Heart left ventricle (tissue), 16 donors: ENCODE measurements at regions not wholly inside any gene's neighbourhood (a gene's known extent, or its start where the extent isn't known, plus 50 kb on each side); places are given as distances from the start of the nearest gene placed in this dataset.

Experiments used
- ATAC-seq, 4 donors: fragments of 200-7000 bp; cut with Tn5 transposase; one replicate each; pipeline ENCODE4 v1.9.1; 2020 to 2022; ENCODE audit warnings: moderate library complexity in 4 of 4, mild to moderate bottlenecking in 3 of 4, moderate number of reproducible peaks in 1 of 4
- DNase-seq, 5 donors: peaks; one replicate each; pipeline ENCODE4 v3.0.0-alpha.2; 2020
- H3K27ac ChIP-seq, 12 donors: fragments of 200-600 bp; sonication (generic) in 4 of 12; one replicate each; pipeline versions ENCODE4 v1.5.0 to v1.8.0; 2016 to 2022; ENCODE audit warnings: mild to moderate bottlenecking in 2 of 12
- H3K27me3 ChIP-seq, 9 donors: fragments of 200-600 bp; sonication (generic) in 2 of 9; one replicate each; pipeline versions ENCODE4 v1.5.1 to v1.8.0; 2016 to 2022; ENCODE audit warnings: mild to moderate bottlenecking in 3 of 9
- H3K36me3 ChIP-seq, 9 donors: fragments of 200-600 bp; sonication (generic) in 2 of 9; one replicate each; pipeline versions ENCODE4 v1.5.0 to v1.8.0; 2018 to 2022; ENCODE audit warnings: mild to moderate bottlenecking in 2 of 9
- H3K4me1 ChIP-seq, 12 donors: fragments of 200-600 bp; sonication (generic) in 4 of 12; one replicate each; pipeline versions ENCODE4 v1.5.0 to v1.8.0; 2016 to 2022; ENCODE audit warnings: mild to moderate bottlenecking in 3 of 12
- H3K4me3 ChIP-seq, 12 donors: fragments of 200-600 bp; sonication (generic) in 4 of 12; one replicate each; pipeline versions ENCODE4 v1.5.0 to v1.8.0; 2017 to 2022; ENCODE audit warnings: mild to moderate bottlenecking in 9 of 12, moderate library complexity in 4 of 12
- H3K9me3 ChIP-seq, 12 donors: fragments of 200-600 bp; sonication (generic) in 4 of 12; one replicate each; pipeline versions ENCODE4 v1.5.0 to v1.8.0; 2016 to 2022; ENCODE audit warnings: mild to moderate bottlenecking in 1 of 12
- POLR2A ChIP-seq, 2 donors: fragments of 450-650 bp; IDR thresholded peaks; one replicate each; pipeline ENCODE4 v1.6.1; 2017; ENCODE audit warnings: antibody characterized with exemption in 2 of 2, mild to moderate bottlenecking in 2 of 2, moderate library complexity in 2 of 2
- WGBS, 4 donors: extraction: QIAGEN DNeasy Blood & Tissue Kit in 2 of 4; methylation state at CpG; one replicate each; pipeline versions ENCODE4 v1.1.5 to v1.1.7; 2013 to 2018; 5-methylcytosine and 5-hydroxymethylcytosine counted together
- intact Hi-C, 10 donors: fragments of 100-400 bp; cut with DNase I; formaldehyde crosslinking; loops; one replicate each; pipeline versions ENCODE4 v1.11.1 to v1.14.2; 2022
- TF ChIP-seq, protein P1 (sequence below), 12 donors: fragments of 200-600 bp; sonication (generic) in 4 of 12; IDR thresholded peaks; one replicate each; pipeline versions ENCODE4 v1.5.0 to v1.8.0; 2018 to 2022; ENCODE audit warnings: antibody characterized with exemption in 12 of 12, mild to moderate bottlenecking in 5 of 12
- donor health status: ischemic (EF 13 %, LVEDD 7.1; RV severe dilation, severe dysfunction).
- donor health status: healthy with polysubstance abuse.
- donor health status: DM: no; HTN: yes; CAD: no.
- donor health status: DM: no; HTN: no; CAD: no.
- donor health status: ischemic (EF 25% LVEDD 6.9; RV normal size, moderate dysfunction).
- donor health status: ischemic (EF 25% LVEDD 5.7; RV mildly dilated, moderate dysfunction).
- donor health status: healthy.
- donor health status: DM: yes; HTN: yes; CAD: no.
- donor health status: ischemic (EF 35%, LVEDD 5.7; RV mildly dilated, moderate dysfunction).
- donor health status: nonischemic (EF 11% LVEDD 7.7; RV severe dilation, severe dysfunction).
- donor health status: DM: yes; HTN: yes; CAD: no.
- donor health status: PGD.
- donor health status: ischemic (EF 29% LVEDD 5.4; RV normal size, mild dysfunction).
- donor health status: nonischemic (EF 23%, LVEDD 6.1; RV moderate dilation, normal function).

- DNase-seq (no peak), ATAC-seq (no peak)
- no peaks in the 10 kb centered on the region for H3K36me3 ChIP-seq
- H3K4me1 ChIP-seq: no peaks in the 10 kb centered on the region
- H3K27ac ChIP-seq: no peak overlapping the region
- 80 to 90% (median 89%) methylated on average over 6 to 15 of the region's 15 CpGs for WGBS, 4 donors
- H3K4me3 ChIP-seq: no peak overlapping the region
- no peaks in the 10 kb centered on the region for H3K9me3 ChIP-seq
- TF ChIP-seq POLR2A (IDR thresholded peaks at IDR 0.05): no peak
- TF ChIP-seq, protein P1, sequence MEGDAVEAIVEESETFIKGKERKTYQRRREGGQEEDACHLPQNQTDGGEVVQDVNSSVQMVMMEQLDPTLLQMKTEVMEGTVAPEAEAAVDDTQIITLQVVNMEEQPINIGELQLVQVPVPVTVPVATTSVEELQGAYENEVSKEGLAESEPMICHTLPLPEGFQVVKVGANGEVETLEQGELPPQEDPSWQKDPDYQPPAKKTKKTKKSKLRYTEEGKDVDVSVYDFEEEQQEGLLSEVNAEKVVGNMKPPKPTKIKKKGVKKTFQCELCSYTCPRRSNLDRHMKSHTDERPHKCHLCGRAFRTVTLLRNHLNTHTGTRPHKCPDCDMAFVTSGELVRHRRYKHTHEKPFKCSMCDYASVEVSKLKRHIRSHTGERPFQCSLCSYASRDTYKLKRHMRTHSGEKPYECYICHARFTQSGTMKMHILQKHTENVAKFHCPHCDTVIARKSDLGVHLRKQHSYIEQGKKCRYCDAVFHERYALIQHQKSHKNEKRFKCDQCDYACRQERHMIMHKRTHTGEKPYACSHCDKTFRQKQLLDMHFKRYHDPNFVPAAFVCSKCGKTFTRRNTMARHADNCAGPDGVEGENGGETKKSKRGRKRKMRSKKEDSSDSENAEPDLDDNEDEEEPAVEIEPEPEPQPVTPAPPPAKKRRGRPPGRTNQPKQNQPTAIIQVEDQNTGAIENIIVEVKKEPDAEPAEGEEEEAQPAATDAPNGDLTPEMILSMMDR (IDR thresholded peaks at IDR 0.05): no peak
- H3K27me3 ChIP-seq: no peaks in the 10 kb centered on the region
- intact Hi-C loops: no loop called here
These were observed 59.8 kb upstream of the TPM4 start for GRCh38 chr19:16016226-16017137.

GRCh38 chr19:16017138-16017490 lies 59.2 kb upstream of the TPM4 start:
- DNase-seq (no peak), ATAC-seq (no peak)
- no peaks in the 10 kb centered on the region for H3K27me3 ChIP-seq
- intact Hi-C loops: no loop called here
- no peaks in the 10 kb centered on the region for H3K4me1 ChIP-seq
- no peaks in the 10 kb centered on the region for H3K36me3 ChIP-seq
- WGBS, 4 donors: 86 to 95% (median 90%) methylated on average over 3 to 11 of the region's 11 CpGs
- no peak overlapping the region for H3K4me3 ChIP-seq
- H3K9me3 ChIP-seq: no peaks in the 10 kb centered on the region
- no peak overlapping the region for H3K27ac ChIP-seq
- TF ChIP-seq, protein P1 (IDR thresholded peaks at IDR 0.05): no peak
- no peak for TF ChIP-seq POLR2A (IDR thresholded peaks at IDR 0.05)

- Histone ChIP-seq H3K9me3 (no peaks in the 10 kb centered on the region), H3K4me1 (no peaks in the 10 kb centered on the region), H3K4me3 (no peak overlapping the region), H3K27ac (no peak overlapping the region), H3K36me3 (no peaks in the 10 kb centered on the region), H3K27me3 (no peaks in the 10 kb centered on the region)
- ATAC-seq: no peak
- no peak for DNase-seq
- intact Hi-C loops: no loop called here
- 81 to 87% (median 82%) methylated on average over 5 to 17 of the region's 17 CpGs for WGBS, 4 donors
- TF ChIP-seq, protein P1 (IDR thresholded peaks at IDR 0.05): no peak
- no peak for TF ChIP-seq POLR2A (IDR thresholded peaks at IDR 0.05)
These were observed 58.1 kb upstream of the TPM4 start for GRCh38 chr19:16018106-16018755.

DNA sequence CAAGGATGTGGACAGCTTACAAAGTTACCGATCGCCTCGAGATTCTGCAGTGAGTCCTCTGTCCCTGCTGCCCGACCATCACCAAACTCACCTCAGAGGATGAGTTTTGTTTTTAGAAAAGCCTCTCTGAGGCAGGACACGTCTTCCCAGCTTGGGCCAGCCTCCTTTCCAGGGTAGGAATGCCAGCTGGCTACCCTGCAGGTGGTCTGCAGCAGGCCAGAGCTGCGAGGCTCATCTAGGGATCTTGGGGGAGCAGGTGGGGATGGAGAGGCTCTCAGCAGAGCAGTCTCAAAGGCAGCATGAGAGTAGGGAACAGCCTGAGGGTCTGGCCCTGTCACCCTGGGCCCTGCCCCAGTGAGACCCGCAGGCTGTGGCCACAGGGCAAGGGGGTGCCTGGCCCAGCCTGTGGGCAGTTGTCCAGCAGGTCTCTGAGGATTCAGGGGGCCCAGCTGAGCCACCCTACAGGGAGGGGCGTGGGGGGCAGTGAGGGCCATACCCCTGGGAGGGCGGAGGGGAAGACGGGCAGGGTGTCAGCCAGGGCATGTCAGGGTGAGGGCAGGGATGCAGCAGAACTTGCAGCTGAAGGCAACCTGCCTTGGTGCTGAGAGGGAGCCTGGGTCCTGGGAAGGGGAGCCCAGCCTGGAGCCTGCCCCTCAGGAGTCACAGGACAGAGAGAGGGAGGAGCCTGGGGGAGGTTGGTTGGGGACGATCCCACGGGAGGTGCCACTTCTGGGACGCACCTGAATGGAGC lies 57.3 kb upstream of the TPM4 start:
- intact Hi-C loops: no loop called here
- no peaks in the 10 kb centered on the region for H3K27me3 ChIP-seq
- 65 to 71% (median 69%) methylated on average over 12 to 13 of the region's 13 CpGs for WGBS, 4 donors
- H3K4me1 ChIP-seq: no peaks in the 10 kb centered on the region
- DNase-seq (no peak), ATAC-seq (no peak)
- TF ChIP-seq POLR2A (IDR thresholded peaks at IDR 0.05): no peak
- TF ChIP-seq, protein P1 (IDR thresholded peaks at IDR 0.05): no peak
- H3K36me3 ChIP-seq: no peaks in the 10 kb centered on the region
- H3K9me3 ChIP-seq: no peaks in the 10 kb centered on the region
- no peak overlapping the region for H3K4me3 ChIP-seq
- H3K27ac ChIP-seq: no peak overlapping the region
